HG03521 (cell line): ENCODE measurements at regions not wholly inside any gene's neighbourhood (a gene's known extent, or its start where the extent isn't known, plus 50 kb on each side); places are given as distances from the start of the nearest gene placed in this dataset.
"Not testable (repeated sequence)": the region's sequence is repeated elsewhere in the genome, so short reads cannot be mapped to it uniquely, and the experiment has no call there.

Experiments used
- ATAC-seq: cut with Tn5 transposase; IDR thresholded peaks from one replicate; pipeline ENCODE4 v1.9.1; 2021; ENCODE audit warnings: mild to moderate bottlenecking, moderate library complexity; ENCODE audit not compliant: unreplicated experiment

GRCh38 chr10:44118500-44118899 lies 266.4 kb downstream of the CXCL12 start:
- no peak for ATAC-seq

- ATAC-seq, result no peak
Observed at GRCh38 chr10:44116474-44116873, 268.4 kb downstream of the CXCL12 start.

- ATAC-seq, result no peak
Observed at GRCh38 chr10:44115516-44115915, 269.4 kb downstream of the CXCL12 start.

- ATAC-seq, result no peak
Observed at GRCh38 chr10:44114441-44114840, 270.5 kb downstream of the CXCL12 start.

GRCh38 chr10:44112280-44112679 lies 272.6 kb downstream of the CXCL12 start:
- ATAC-seq, result not testable (repeated sequence)

GRCh38 chr10:44105696-44106095 lies 279.2 kb downstream of the CXCL12 start:
- ATAC-seq, result no peak

DNA sequence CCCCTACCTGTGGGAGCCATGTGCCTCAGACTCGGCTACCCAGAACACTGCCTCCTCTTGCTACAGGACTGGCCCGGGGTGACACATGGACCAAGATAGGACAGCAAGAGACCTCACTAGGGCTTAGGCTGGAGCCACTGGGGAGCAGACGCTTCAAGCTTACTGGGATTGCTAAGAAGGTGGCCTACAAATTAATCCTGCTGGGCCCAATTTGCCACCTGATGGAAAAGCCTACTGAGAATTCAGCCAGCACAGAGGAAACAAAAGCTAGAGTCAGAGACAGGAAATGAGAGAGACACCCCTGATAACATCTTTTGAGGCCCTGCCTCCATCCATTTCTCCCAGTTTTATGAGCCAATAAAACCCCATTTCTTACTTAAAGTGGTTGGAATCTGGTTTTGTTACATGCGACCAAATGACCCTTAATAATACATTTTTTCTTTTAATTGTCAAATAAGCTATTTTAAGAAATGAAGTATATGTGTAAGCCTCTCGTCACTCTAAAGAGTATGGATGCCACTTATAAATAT lies 282.1 kb downstream of the CXCL12 start:
- ATAC-seq, result no peak

DNA sequence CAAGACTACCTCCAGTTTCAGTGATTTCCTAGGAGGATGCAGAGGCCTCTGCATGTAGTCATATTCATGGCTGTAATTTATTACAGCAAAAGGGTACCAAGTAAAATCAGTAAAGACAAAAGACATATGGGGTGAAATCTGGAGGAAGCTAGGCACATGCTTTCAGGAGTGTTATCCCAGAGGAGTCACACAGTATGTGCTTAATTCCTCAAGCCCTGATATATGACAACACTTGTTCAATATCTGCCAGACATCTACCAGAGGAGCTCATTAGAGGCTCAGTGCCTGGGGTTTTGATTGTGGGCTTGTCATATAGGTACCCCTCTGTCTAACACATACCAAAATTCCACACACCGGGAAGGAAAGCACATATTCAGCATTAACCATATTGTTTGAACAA lies 283.8 kb downstream of the CXCL12 start:
- ATAC-seq, result no peak

- ATAC-seq, result no peak
Observed at GRCh38 chr10:44099511-44099910, 285.4 kb downstream of the CXCL12 start.

DNA sequence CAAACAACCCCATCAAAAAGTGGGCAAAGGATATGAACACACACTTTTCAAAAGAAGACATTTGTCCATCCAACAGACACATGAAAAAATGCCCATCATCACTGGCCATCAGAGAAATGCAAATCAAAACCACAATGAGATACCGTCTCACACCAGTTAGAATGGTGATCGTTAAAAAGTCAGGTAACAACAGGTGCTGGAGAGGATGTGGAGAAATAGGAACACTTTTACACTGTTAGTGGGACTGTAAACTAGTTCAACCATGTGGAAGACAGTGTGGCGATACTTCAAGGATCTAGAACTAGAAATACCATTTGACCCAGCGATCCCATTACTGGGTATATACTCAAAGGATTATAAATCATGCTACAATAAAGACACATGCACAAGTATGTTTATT lies 288.7 kb downstream of the CXCL12 start:
- not testable (repeated sequence) for ATAC-seq

DNA sequence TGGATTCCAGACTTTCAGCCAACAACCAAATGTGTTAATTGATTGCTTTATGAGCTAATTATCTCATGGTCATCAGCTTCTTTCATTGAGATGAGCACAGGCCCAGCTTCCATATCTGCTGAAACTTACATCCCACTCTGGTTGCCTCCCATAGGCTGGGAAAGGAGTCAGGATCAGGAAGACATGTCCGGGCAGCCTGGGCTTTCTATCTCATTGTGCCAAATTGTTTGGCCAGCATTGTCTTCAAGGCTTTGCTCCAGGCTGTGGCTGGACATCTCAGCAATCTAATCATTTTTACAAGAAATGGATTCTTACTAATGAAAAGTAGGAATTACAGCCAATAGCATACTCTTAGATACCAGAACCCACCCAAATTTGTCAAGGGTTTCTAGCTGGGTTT lies 295.2 kb downstream of the CXCL12 start:
- no peak for ATAC-seq

DNA sequence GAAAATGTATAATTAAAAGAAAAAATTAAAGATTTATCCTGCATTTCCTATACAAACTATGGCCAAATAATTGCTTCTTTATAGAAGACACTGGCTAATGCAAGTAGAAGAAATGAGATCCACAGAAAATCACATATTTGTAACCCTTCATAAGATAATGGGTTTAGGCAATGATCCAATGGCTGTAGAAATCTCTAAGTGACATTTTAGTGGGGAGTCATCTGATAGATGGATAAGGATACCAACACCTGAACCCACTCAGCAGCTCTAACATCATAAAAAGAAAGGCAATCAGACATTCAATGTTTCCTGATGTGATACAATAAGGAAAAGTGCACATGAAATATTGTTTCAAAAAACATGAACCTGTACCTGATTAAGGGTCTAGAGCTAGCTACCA lies 297.5 kb downstream of the CXCL12 start:
- ATAC-seq, result no peak

- no peak for ATAC-seq
Observed at GRCh38 chr10:44083719-44084400, 301.0 kb downstream of the CXCL12 start.

DNA sequence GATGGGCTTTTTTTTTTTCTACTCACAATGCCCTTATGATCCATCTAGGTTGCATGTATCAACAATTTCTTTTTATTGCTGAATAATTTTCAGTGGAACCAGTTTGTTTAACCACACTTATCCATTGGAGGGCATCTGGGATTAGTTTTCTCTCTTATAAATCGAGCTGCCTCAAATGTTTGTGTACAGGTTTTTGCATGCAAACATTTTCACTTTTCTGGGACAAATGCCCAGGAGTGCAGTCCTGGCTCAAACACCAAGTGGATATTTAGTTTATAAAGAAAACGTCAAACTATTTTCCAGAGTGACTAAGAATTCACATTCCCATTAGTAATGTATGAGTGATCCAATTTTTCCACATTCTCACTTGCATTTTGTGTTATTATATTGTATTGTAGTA lies 313.4 kb downstream of the CXCL12 start:
- ATAC-seq, result no peak

DNA sequence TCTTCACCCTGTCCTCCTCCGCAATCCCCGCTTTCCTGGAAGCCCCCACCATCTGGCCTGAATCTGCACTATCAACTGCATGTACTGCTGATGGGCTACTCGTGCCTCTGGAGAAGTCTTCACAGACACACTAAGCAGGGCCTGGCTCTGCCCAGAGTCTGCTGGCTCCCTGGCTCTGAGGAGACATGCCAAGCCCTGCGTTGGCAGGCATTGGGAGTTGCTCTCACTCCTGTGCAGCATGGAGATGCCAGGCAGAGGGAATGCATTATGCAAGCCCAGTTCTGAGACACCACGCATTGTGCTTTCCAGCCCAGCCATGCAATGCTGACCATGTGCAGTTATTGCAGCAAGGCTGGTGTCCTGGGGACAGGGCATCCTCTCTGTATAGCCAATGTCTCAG lies 314.6 kb downstream of the CXCL12 start:
- no peak for ATAC-seq

GRCh38 chr10:44069573-44069972 lies 315.3 kb downstream of the CXCL12 start:
- no peak for ATAC-seq

GRCh38 chr10:44068716-44069482 lies 316.0 kb downstream of the CXCL12 start:
- ATAC-seq, result no peak

- no peak for ATAC-seq
Observed at GRCh38 chr10:44067432-44067831, 317.5 kb downstream of the CXCL12 start.

DNA sequence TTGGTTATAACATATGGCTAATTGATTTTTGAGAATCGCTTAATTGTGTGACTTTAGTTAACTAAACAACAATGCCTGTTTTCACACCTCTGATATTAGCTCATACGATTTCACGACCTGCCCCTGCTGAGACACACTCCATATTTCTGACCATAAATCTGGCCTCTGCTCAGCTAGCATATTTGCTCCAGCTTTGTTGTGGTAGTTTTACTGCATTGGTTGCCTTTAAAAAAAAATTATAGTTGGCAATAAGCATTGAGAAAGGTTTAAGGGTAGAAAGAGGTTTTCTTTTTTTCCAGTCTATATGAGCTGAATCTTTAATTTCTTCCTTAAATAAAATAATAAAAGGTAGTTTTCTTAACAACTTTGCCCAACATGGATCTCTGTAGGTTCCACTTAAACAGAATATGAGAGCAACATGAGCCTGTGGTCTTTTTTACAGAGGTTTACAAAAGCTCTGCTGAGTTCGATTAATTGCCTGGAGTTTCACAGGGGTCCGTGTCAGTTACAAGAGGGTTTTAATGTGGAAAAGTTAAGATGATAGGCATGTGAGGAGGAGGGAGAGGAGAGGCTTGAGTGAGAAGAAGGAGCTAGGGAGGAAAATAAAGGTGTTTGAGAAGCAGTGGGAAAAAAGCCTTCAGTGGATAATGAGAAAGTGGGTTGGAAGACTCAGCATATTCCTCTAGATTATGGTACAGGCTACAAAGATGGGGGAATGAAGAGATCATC lies 318.2 kb downstream of the CXCL12 start:
- no peak for ATAC-seq

DNA sequence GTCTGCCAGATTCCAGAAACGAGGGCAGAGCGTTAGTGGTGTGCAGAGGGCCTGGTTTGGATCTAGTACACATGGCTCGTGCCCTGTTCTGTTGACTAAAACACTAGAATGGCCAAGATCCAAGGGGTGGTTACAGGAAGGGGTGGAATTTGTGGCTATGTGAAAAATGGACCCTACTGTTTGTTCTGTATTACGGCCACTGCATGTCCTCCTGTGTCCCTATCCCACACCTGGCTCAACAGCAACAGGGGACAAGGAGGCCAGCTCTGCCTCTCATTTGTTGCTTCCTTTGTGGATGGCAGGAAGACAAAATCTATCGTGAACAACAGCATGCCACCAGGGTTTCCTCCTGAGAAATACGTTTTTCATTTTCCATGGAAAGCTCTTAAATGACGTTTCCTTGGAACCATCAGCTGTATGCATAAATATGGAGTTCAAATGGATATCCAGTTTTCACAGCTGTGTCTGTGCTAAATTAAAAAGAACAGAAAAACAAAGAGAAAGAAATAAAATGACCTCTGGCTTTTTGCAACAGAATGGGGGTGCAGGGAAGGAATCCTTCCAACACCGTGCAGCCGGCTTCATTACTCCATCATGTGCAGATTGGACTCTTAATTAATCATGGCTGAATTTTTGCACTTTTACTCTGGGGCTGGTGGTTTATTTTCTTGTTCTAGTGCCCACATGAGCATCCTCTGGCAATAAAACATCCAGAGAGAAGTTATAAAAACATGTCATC lies 318.9 kb downstream of the CXCL12 start:
- no peak for ATAC-seq
